ENCODE measurements at regions not wholly inside any gene's neighbourhood (a gene's known extent, or its start where the extent isn't known, plus 50 kb on each side); places are given as distances from the start of the nearest gene placed in this dataset.

- H3K4me2 ChIP-seq (ENCODE audit: low read length), result no peak overlapping the region
- DNase-seq (ENCODE audit: low read depth, low spot score) (no peak), ATAC-seq (no peak)
- ChIA-PET RAD21 (ENCODE audit: low non-redundant PET in 1 of 2, low total read pairs in 2 of 2, uncharacterized antibody in 2 of 2, unreplicated experiment in 2 of 2) (no interaction called here), CTCF (no interaction called here), POLR2A (no interaction called here)
- H2AFZ ChIP-seq (ENCODE audit: low read depth, low read length, poor library complexity, severe bottlenecking), result no peak overlapping the region
- H3K36me3 ChIP-seq (ENCODE audit: control insufficient read depth in 1 of 2, insufficient read depth in 2 of 2, low read length in 2 of 2), result no peaks in the 10 kb centered on the region
- no peak overlapping the region for H3K4me3 ChIP-seq (replicated peaks in 1 of 2; ENCODE audit: low read depth in 1 of 2, low read length in 2 of 2)
- no peak overlapping the region for H3K9ac ChIP-seq (ENCODE audit: low read length)
- H3K79me2 ChIP-seq (ENCODE audit: insufficient read depth, low read length), result no peaks in the 10 kb centered on the region
- H3K27ac ChIP-seq (ENCODE audit: low read depth, low read length), result no peak overlapping the region
- no peaks in the 10 kb centered on the region for H3K4me1 ChIP-seq (ENCODE audit: control insufficient read depth in 1 of 2, insufficient read depth in 2 of 2, low read length in 2 of 2)
- intact Hi-C loops (cut with micrococcal nuclease), result no loop called here
- H3K27me3 ChIP-seq (ENCODE audit: insufficient read depth, low read length), result peaks cover 26% of the 10 kb centered on the region
- no peaks in the 10 kb centered on the region for H4K20me1 ChIP-seq (ENCODE audit: insufficient read depth)
- no TSS peak for BruUV-seq (replicated peaks)
- TF ChIP-seq ZNF274 (IDR thresholded peaks at IDR 0.05; ENCODE audit: low read depth, low read length), result no peak
- H3K9me3 ChIP-seq (ENCODE audit: control insufficient read depth in 1 of 2, insufficient read depth in 1 of 2, low read depth in 1 of 2, low read length in 2 of 2), result no peaks in the 10 kb centered on the region
- H3K9me2 ChIP-seq (ENCODE audit: insufficient read depth), result no peaks in the 10 kb centered on the region
Measured at GRCh38 chr17:15038656-15039055, 226.5 kb downstream of the PMP22 start.

- intact Hi-C loops (cut with micrococcal nuclease), result no loop called here
- ATAC-seq (no peak), DNase-seq (ENCODE audit: low read depth, low spot score) (no peak)
- Histone ChIP-seq H3K27ac (ENCODE audit: low read depth, low read length) (no peak overlapping the region), H3K9me2 (ENCODE audit: insufficient read depth) (no peaks in the 10 kb centered on the region), H3K4me3 (replicated peaks in 1 of 2; ENCODE audit: low read depth in 1 of 2, low read length in 2 of 2) (no peak overlapping the region), H3K36me3 (ENCODE audit: control insufficient read depth in 1 of 2, insufficient read depth in 2 of 2, low read length in 2 of 2) (no peaks in the 10 kb centered on the region), H3K27me3 (ENCODE audit: insufficient read depth, low read length) (peaks cover 40% of the 10 kb centered on the region), H3K9me3 (ENCODE audit: control insufficient read depth in 1 of 2, insufficient read depth in 1 of 2, low read depth in 1 of 2, low read length in 2 of 2) (no peaks in the 10 kb centered on the region), H3K9ac (ENCODE audit: low read length) (no peak overlapping the region), H2AFZ (ENCODE audit: low read depth, low read length, poor library complexity, severe bottlenecking) (no peak overlapping the region), H3K4me1 (ENCODE audit: control insufficient read depth in 1 of 2, insufficient read depth in 2 of 2, low read length in 2 of 2) (no peaks in the 10 kb centered on the region), H4K20me1 (ENCODE audit: insufficient read depth) (no peaks in the 10 kb centered on the region), H3K4me2 (ENCODE audit: low read length) (no peak overlapping the region), H3K79me2 (ENCODE audit: insufficient read depth, low read length) (no peaks in the 10 kb centered on the region)
- POLR2A ChIA-PET, result no interaction called here
- BruUV-seq (replicated peaks), result no TSS peak
- RAD21 ChIA-PET (ENCODE audit: low non-redundant PET in 1 of 2, low total read pairs in 2 of 2, uncharacterized antibody in 2 of 2, unreplicated experiment in 2 of 2), result no interaction called here
- CTCF ChIA-PET, result no interaction called here
- no peak for TF ChIP-seq POLR2A (IDR thresholded peaks at IDR 0.05; ENCODE audit: borderline replicate concordance, extremely low read depth, insufficient read depth, insufficient read length)
- TF ChIP-seq FOSL1 (IDR thresholded peaks at IDR 0.05; ENCODE audit: low read depth), result no peak
- TF ChIP-seq MAX (IDR thresholded peaks at IDR 0.05), result no peak
Measured at GRCh38 chr17:15036238-15036637, 228.9 kb downstream of the PMP22 start.

GRCh38 chr17:15031975-15032374 lies 233.2 kb downstream of the PMP22 start:
- no peaks in the 10 kb centered on the region for H3K9me2 ChIP-seq (ENCODE audit: insufficient read depth)
- POLR2A ChIA-PET, result no interaction called here
- no TSS peak for BruUV-seq (replicated peaks)
- H3K27me3 ChIP-seq (ENCODE audit: insufficient read depth, low read length), result peaks cover 26% of the 10 kb centered on the region
- no peak overlapping the region for H3K4me2 ChIP-seq (ENCODE audit: low read length)
- no peaks in the 10 kb centered on the region for H3K9me3 ChIP-seq (ENCODE audit: control insufficient read depth in 1 of 2, insufficient read depth in 1 of 2, low read depth in 1 of 2, low read length in 2 of 2)
- H3K4me3 ChIP-seq (replicated peaks in 1 of 2; ENCODE audit: low read depth in 1 of 2, low read length in 2 of 2), result no peak overlapping the region
- ATAC-seq (no peak), DNase-seq (ENCODE audit: low read depth, low spot score) (no peak)
- H2AFZ ChIP-seq (ENCODE audit: low read depth, low read length, poor library complexity, severe bottlenecking), result no peak overlapping the region
- no peaks in the 10 kb centered on the region for H3K36me3 ChIP-seq (ENCODE audit: control insufficient read depth in 1 of 2, insufficient read depth in 2 of 2, low read length in 2 of 2)
- RAD21 ChIA-PET (ENCODE audit: low non-redundant PET in 1 of 2, low total read pairs in 2 of 2, uncharacterized antibody in 2 of 2, unreplicated experiment in 2 of 2), result no interaction called here
- H3K4me1 ChIP-seq (ENCODE audit: control insufficient read depth in 1 of 2, insufficient read depth in 2 of 2, low read length in 2 of 2), result no peaks in the 10 kb centered on the region
- no peaks in the 10 kb centered on the region for H4K20me1 ChIP-seq (ENCODE audit: insufficient read depth)
- H3K79me2 ChIP-seq (ENCODE audit: insufficient read depth, low read length), result no peaks in the 10 kb centered on the region
- TF ChIP-seq TCF7L2 (IDR thresholded peaks at IDR 0.05; ENCODE audit: borderline replicate concordance, extremely low read depth, insufficient read depth, insufficient read length), result no peak
- no peak overlapping the region for H3K27ac ChIP-seq (ENCODE audit: low read depth, low read length)
- H3K9ac ChIP-seq (ENCODE audit: low read length), result no peak overlapping the region
- CTCF ChIA-PET, result no interaction called here
- intact Hi-C loops (cut with micrococcal nuclease), result no loop called here
